GM12874 (cell line): ENCODE measurements at regions not wholly inside any gene's neighbourhood (a gene's known extent, or its start where the extent isn't known, plus 50 kb on each side); places are given as distances from the start of the nearest gene placed in this dataset.

ENCODE experiments used
- TF ChIP-seq, protein P1 (sequence below): IDR thresholded peaks from 2 replicates; pipeline ENCODE4 v1.5.1; 2011; ENCODE audit warnings: low read depth, mild to moderate bottlenecking, control low read depth, low read length, moderate library complexity; ENCODE audit not compliant: insufficient read depth

DNA sequence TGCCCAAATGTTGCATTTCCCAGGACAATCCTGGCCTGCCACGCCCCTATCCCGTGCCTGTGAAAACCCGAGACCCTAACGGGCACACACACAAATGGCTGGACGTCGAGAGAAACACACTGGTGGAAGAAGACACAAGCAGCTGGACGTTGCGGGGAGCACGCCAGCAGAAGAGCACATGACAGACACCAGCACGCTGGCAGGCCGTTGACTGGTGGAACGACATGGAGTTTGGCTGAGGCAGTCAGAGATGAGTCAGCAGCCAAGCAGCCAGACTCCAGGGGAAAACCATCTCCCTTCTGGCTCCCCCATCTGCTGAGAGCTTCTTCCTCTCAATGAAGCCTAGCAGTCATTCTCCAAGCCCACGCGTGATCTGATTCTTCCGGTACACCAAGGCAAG, 606.7 kb upstream of the LRRC4C start:
- TF ChIP-seq, protein P1, sequence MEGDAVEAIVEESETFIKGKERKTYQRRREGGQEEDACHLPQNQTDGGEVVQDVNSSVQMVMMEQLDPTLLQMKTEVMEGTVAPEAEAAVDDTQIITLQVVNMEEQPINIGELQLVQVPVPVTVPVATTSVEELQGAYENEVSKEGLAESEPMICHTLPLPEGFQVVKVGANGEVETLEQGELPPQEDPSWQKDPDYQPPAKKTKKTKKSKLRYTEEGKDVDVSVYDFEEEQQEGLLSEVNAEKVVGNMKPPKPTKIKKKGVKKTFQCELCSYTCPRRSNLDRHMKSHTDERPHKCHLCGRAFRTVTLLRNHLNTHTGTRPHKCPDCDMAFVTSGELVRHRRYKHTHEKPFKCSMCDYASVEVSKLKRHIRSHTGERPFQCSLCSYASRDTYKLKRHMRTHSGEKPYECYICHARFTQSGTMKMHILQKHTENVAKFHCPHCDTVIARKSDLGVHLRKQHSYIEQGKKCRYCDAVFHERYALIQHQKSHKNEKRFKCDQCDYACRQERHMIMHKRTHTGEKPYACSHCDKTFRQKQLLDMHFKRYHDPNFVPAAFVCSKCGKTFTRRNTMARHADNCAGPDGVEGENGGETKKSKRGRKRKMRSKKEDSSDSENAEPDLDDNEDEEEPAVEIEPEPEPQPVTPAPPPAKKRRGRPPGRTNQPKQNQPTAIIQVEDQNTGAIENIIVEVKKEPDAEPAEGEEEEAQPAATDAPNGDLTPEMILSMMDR, result no peak

DNA sequence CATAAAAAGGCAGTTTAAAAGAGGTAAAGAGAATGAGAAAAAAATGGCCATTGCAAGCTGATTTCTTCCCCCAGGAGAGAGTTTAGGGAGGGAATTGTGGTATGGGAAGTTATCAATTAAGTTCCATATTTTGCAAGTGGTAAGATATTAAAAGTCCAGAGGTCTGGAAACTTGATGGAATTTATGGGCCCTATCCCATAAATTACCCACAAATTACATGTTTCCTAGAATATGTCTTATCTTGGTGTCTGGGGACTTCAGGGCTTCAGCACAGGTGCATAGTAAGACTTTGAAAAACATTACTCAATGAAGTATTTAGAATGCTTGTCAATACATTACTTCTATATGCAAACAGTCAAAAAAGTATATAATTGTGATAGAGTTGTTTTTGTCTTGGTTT, 614.9 kb upstream of the LRRC4C start:
- TF ChIP-seq, protein P1, result no peak

DNA sequence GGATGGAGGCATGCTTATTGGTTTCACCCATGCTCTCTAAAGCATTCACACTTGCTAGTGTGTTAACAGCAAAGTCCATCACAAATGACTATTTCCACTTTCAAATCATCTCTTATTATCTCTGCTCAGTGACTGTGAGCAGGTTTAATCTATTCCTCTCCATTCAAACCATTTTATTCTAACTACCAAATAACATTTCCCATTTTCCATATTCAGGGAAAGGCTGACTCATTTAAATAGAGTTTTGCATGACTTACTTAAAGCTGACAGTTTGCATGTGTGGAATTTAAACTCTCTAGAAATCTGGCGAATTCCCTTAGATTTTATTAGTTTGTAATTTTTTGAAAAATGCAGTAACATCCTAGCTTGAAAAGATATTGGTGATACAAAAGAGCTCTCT, 615.7 kb upstream of the LRRC4C start:
- TF ChIP-seq, protein P1, result no peak

DNA sequence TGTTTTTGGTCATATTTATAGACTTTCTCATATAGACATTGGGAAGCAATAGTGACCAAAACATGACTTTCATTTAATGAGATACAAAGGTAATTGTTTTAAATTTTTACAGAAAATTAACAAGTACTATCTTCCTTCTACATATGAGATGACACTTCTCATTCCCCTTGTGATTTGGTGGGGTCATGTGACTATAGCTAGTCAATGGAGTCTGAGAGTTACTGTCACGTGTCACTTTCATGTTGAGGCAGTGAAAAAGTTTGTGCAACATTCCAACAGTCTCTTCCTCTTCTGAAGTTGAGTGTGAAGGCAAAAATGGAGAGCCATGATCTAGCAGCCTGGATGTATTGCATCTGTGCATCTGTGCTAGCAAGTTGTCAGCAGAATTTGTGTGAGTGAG, 618.3 kb upstream of the LRRC4C start:
- TF ChIP-seq, protein P1, result no peak

DNA sequence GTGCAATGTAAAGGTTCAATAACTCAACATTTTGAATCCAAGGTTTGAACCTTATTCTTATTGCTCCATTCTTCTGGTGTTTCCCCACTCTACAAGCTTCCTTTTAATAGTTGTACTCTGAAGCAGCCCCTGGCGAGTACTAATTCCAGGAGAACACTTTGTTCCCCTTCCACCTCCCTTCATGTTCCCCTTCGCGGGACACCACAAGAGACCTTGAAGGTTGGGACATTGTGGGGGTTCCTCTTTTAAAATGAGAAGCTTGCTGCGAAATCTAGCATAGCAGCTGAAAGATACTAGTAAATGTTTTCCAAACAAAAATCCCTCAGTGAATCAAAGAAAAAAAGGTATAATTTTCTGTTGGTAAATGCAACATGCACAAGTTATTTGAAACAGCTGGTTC, 626.3 kb upstream of the LRRC4C start:
- TF ChIP-seq, protein P1, result no peak

DNA sequence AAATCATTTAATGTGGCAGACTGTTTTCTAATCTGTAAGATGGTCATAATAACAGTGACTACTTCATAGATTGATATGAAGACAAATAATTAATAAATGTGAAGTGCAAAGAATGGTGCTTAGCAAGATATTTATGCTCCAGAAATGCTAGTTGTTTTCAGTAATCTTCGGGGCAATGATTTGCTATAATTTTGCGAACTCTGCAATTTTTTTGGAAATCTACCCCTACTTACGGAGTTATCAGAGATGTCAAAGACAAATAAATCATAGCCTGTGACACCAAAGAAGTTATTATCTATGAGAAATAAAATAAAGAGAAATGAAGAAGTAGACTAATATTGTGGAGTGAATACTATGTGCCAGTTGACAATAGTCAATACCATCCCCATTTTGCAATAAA, 634.1 kb upstream of the LRRC4C start:
- TF ChIP-seq, protein P1, result no peak

DNA sequence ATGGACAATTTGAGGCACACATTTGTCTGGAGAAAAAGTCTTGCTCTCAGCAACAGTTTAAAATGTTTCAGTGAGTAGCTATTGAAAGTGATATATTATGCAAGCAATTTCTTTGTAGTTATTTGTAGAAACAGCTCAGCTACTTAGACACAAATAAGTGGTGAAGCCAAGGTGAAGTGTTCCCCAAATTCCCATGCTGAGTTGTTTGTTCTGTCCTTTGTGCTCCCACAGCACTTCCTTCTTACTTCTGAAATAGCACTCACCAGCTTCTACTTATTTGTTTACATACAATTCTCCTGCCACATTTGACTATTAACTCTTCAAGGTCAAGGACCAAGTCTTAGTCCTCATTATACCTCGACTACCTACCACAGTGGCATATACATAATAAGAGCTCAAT, 638.6 kb upstream of the LRRC4C start:
- TF ChIP-seq, protein P1, result no peak

DNA sequence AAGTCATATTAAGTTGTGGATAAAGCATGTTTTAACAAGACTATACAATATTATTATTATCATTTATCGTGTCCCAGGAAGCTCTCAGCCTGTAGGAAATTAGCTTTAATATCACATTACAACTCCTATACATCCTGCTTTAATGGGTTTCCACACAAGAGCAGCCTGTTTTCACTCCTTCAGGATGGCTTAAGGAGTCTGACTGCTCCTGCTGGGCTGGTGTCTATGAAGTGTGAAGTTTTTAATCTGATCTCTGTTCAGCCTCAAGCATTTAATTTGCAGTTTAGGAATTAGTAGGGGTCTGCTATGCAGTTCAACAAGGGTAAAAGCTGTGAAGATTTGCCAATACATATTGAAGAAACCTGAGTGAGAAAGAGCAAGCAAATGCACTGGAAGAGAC, 653.4 kb upstream of the LRRC4C start:
- TF ChIP-seq, protein P1, result no peak
